Testis (tissue), 2 donors: ENCODE measurements at regions not wholly inside any gene's neighbourhood (a gene's known extent, or its start where the extent isn't known, plus 50 kb on each side); places are given as distances from the start of the nearest gene placed in this dataset.

ENCODE experiments used
- POLR2A ChIP-seq: fragments of 450-650 bp; IDR thresholded peaks from one replicate; pipeline ENCODE4 v1.6.1; 2017; ENCODE audit warnings: antibody characterized with exemption, mild to moderate bottlenecking, moderate library complexity
- TF ChIP-seq, protein P1 (sequence below), 3 experiments: fragments of 450-650 bp in 2 of 3; fragments of 200-600 bp in 1 of 3; sonication (generic) in 1 of 3; IDR thresholded peaks; one replicate each; pipeline ENCODE4 v1.5.1; 2016 to 2019; ENCODE audit warnings: antibody characterized with exemption in 3 of 3, mild to moderate bottlenecking in 2 of 3, moderate library complexity in 1 of 3

DNA sequence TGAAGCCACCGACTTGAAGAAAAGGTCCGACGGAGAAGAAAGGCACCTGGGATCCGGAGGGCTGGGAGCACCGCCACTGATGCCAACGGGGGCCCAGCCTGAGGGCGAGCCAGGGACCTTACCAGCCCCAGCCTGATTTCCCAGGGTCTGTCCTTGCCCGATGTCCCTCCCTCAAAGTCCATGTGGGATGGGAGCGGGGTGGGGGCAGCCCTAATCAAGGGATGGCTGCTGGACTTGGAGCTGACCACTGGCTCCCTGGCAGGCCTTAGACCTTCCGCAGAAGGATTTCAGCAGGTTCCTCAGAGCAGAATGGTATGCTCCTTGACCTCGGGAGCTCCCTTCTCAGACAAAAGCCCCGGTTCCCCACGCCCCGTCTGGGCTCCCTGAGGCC, 99.6 kb downstream of the ZFP36L2 start:
- TF ChIP-seq, protein P1, sequence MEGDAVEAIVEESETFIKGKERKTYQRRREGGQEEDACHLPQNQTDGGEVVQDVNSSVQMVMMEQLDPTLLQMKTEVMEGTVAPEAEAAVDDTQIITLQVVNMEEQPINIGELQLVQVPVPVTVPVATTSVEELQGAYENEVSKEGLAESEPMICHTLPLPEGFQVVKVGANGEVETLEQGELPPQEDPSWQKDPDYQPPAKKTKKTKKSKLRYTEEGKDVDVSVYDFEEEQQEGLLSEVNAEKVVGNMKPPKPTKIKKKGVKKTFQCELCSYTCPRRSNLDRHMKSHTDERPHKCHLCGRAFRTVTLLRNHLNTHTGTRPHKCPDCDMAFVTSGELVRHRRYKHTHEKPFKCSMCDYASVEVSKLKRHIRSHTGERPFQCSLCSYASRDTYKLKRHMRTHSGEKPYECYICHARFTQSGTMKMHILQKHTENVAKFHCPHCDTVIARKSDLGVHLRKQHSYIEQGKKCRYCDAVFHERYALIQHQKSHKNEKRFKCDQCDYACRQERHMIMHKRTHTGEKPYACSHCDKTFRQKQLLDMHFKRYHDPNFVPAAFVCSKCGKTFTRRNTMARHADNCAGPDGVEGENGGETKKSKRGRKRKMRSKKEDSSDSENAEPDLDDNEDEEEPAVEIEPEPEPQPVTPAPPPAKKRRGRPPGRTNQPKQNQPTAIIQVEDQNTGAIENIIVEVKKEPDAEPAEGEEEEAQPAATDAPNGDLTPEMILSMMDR (IDR thresholded peaks at IDR 0.05) = no peak
- TF ChIP-seq POLR2A = no peak
